GM12878 (cell line): ENCODE measurements at regions not wholly inside any gene's neighbourhood (a gene's known extent, or its start where the extent isn't known, plus 50 kb on each side); places are given as distances from the start of the nearest gene placed in this dataset.

Experiments
- ATAC-seq: fragments of 200-7000 bp; cut with Tn5 transposase; 3 replicates; pipeline ENCODE4 v1.9.1; 2020; ENCODE audit warnings: mild to moderate bottlenecking, moderate library complexity
- BruUV-seq: library from RNA; stranded (reverse); fragments of 400-500 nt; replicated peaks from 2 replicates; lab custom pipeline; 2021; lab: Mats Ljungman, UMichigan
- CTCF ChIA-PET: fragments of 300-600 bp; sonication (Branson Sonifier 250); formaldehyde crosslinking; extraction: SDS; loops from one replicate; lab custom pipeline; 2021; ENCODE audit warnings: inconsistent platforms; lab: Yijun Ruan, JAX
- POLR2A ChIA-PET: fragments of 350-600 bp; formaldehyde crosslinking; extraction: SDS; loops from one replicate; lab custom pipeline; 2021; ENCODE audit warnings: inconsistent platforms; lab: Charles Lee
- RAD21 ChIA-PET: fragments of 300-600 bp; sonication (Branson Sonifier 250); formaldehyde crosslinking; loops from one replicate; lab custom pipeline; 2023; ENCODE audit warnings: antibody characterized with exemption; ENCODE audit not compliant: unreplicated experiment; lab: Charles Lee
- SMC1A ChIA-PET: fragments of 300-600 bp; sonication (Branson Sonifier 250); formaldehyde crosslinking; loops from one replicate; lab custom pipeline; 2023; ENCODE audit not compliant: unreplicated experiment, uncharacterized antibody; lab: Charles Lee
- DNase-seq: peaks from one replicate; pipeline ENCODE4 v3.0.0-alpha.2; 2011; ENCODE audit warnings: low read depth, low spot score
- FAIRE-seq: peaks from 3 replicates; lab custom pipeline; 2011; peaks lifted over from hg19 to GRCh38; lab: Jason Lieb, UNC
- H2AFZ ChIP-seq: 2 replicates; pipeline ENCODE4 v1.6.0; 2011; ENCODE audit warnings: low read depth, low read length, control low read depth; ENCODE audit not compliant: control insufficient read depth
- H3K27ac ChIP-seq: 2 replicates; pipeline ENCODE4 v1.5.1; 2011; ENCODE audit warnings: control low read depth; ENCODE audit not compliant: control insufficient read depth, insufficient read depth
- H3K27me3 ChIP-seq, 2 experiments: replicated peaks in 1 of 2; 2 replicates each; pipeline versions ENCODE4 v1.6.0 to v1.6.1; 2011; ENCODE audit warnings: low read length in 1 of 2; ENCODE audit not compliant: control insufficient read depth in 2 of 2, insufficient read depth in 2 of 2
- H3K36me3 ChIP-seq, 2 experiments: 2 replicates each; pipeline ENCODE4 v1.5.1; 2011; ENCODE audit warnings: low read length in 1 of 2; ENCODE audit not compliant: control insufficient read depth in 2 of 2, insufficient read depth in 2 of 2
- H3K4me1 ChIP-seq: 2 replicates; pipeline ENCODE4 v1.6.1; 2011; ENCODE audit warnings: mild to moderate bottlenecking, low read length, moderate library complexity, mixed read lengths; ENCODE audit not compliant: control insufficient read depth, insufficient read depth
- H3K4me2 ChIP-seq: 2 replicates; pipeline ENCODE4 v1.6.0; 2011; ENCODE audit warnings: control low read depth; ENCODE audit not compliant: control insufficient read depth, insufficient read depth
- H3K4me3 ChIP-seq: fragments of 200-600 bp; sonication (generic); 2 replicates; pipeline ENCODE4 v1.5.1; 2016
- H3K79me2 ChIP-seq: 2 replicates; pipeline ENCODE4 v1.6.0; 2011; ENCODE audit warnings: low read length; ENCODE audit not compliant: control insufficient read depth, insufficient read depth
- H3K9ac ChIP-seq: 2 replicates; pipeline ENCODE4 v1.8.0; 2011; ENCODE audit warnings: low read length, control low read depth, mixed read lengths; ENCODE audit not compliant: control insufficient read depth, insufficient read depth
- H3K9me3 ChIP-seq: replicated peaks from 3 replicates; pipeline ENCODE4 v1.5.1; 2011; ENCODE audit warnings: mild to moderate bottlenecking, low read length; ENCODE audit not compliant: control insufficient read depth, insufficient read depth
- H4K20me1 ChIP-seq: 2 replicates; pipeline ENCODE4 v1.6.0; 2011; ENCODE audit not compliant: control insufficient read depth, insufficient read depth
- ATF7 ChIP-seq: fragments of 450-650 bp; IDR thresholded peaks from 2 replicates; pipeline ENCODE4 v1.6.1; 2016; ENCODE audit warnings: low read depth, mild to moderate bottlenecking
- BRCA1 ChIP-seq: IDR thresholded peaks from 2 replicates; pipeline ENCODE4 v1.6.1; 2011; ENCODE audit warnings: low read depth, low read length, improper control_type of control experiment
- CBX3 ChIP-seq: fragments of 200-600 bp; sonication (generic); IDR thresholded peaks from 2 replicates; pipeline ENCODE4 v1.6.1; 2016; ENCODE audit warnings: low read depth, borderline replicate concordance
- CREM ChIP-seq: IDR thresholded peaks from 2 replicates; pipeline ENCODE4 v1.6.1; 2014; ENCODE audit warnings: antibody characterized with exemption, low read depth
- DPF2 ChIP-seq: fragments of 450-650 bp; IDR thresholded peaks from 2 replicates; pipeline ENCODE4 v1.6.1; 2017; ENCODE audit warnings: mild to moderate bottlenecking
- HDAC6 ChIP-seq: fragments of 200-600 bp; sonication (generic); IDR thresholded peaks from one replicate; pipeline ENCODE4 v1.8.0; 2017; ENCODE audit warnings: antibody characterized with exemption; ENCODE audit not compliant: unreplicated experiment
- LARP7 ChIP-seq: fragments of 450-650 bp; IDR thresholded peaks from 2 replicates; pipeline ENCODE4 v1.6.1; 2017; ENCODE audit warnings: mild to moderate bottlenecking
- MTA3 ChIP-seq: IDR thresholded peaks from 2 replicates; pipeline ENCODE4 v1.6.1; 2012; ENCODE audit warnings: low read length, inconsistent platforms, borderline replicate concordance
- RCOR1 ChIP-seq: conservative IDR thresholded peaks from 2 replicates; pipeline ENCODE4 v1.6.1; 2012; ENCODE audit warnings: low read depth, low read length, improper control_type of control experiment
- TAF1 ChIP-seq: IDR thresholded peaks from 2 replicates; pipeline ENCODE4 v1.6.1; 2011; ENCODE audit warnings: mild to moderate bottlenecking, low read depth, low read length, borderline replicate concordance
- WGBS: methylation state at CpG from one replicate; pipeline ENCODE4 v1.1.6; 2016; ENCODE audit warnings: low lambda C conversion rate; ENCODE audit not compliant: insufficient replicate concordance, insufficient coverage; ENCODE audit errors: missing lambda C conversion rate; 5-methylcytosine and 5-hydroxymethylcytosine counted together
- in situ Hi-C: fragments of 300-500 bp; cut with MboI; formaldehyde crosslinking; loops from 9 replicates; pipeline ENCODE4 v1.14.3; 2018; ENCODE audit warnings: mixed read lengths
- intact Hi-C: fragments of 100-400 bp; cut with micrococcal nuclease; formaldehyde crosslinking; loops from one replicate; pipeline ENCODE4 v1.14.2; 2022; ENCODE audit not compliant: unreplicated experiment
- TF ChIP-seq, protein P1 (sequence below): fragments of 450-650 bp; IDR thresholded peaks from 2 replicates; pipeline ENCODE4 v1.6.1; 2018; ENCODE audit warnings: borderline replicate concordance, mild to moderate bottlenecking; ENCODE audit not compliant: partially characterized antibody
- TF ChIP-seq, protein P2 (sequence below): IDR thresholded peaks from 2 replicates; pipeline ENCODE4 v1.6.1; 2012; ENCODE audit warnings: low read depth, low read length, improper control_type of control experiment
- TF ChIP-seq, protein P3 (sequence below): IDR thresholded peaks from 2 replicates; pipeline ENCODE4 v1.6.1; 2012; ENCODE audit warnings: low read length, inconsistent platforms
- TF ChIP-seq, protein P4 (sequence below): fragments of 450-650 bp; formaldehyde crosslinking; IDR thresholded peaks from 2 replicates; pipeline ENCODE4 v1.4.0; 2020; ENCODE audit warnings: mild to moderate bottlenecking, moderate library complexity

DNA sequence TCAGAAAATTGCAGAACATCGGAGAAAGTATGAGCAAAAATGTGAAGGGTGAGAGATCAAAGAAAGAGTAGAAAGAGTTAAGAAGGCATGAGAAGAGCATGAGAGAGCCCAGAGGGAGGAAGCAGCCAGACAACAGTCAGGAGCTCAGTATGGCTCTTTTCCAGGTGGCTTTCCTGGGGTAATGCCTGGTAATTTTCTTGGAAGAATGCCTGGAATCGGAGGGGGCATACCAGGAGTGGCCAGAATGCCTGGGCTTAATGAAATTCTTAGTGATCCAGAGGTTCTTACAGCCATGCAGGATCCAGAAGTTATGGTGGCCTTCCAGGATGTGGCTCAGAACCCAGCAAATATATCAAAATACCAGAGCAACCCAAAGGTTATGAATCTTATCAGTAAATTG lies 271.8 kb upstream of the TFPI start (continued):
- TF ChIP-seq, protein P1, sequence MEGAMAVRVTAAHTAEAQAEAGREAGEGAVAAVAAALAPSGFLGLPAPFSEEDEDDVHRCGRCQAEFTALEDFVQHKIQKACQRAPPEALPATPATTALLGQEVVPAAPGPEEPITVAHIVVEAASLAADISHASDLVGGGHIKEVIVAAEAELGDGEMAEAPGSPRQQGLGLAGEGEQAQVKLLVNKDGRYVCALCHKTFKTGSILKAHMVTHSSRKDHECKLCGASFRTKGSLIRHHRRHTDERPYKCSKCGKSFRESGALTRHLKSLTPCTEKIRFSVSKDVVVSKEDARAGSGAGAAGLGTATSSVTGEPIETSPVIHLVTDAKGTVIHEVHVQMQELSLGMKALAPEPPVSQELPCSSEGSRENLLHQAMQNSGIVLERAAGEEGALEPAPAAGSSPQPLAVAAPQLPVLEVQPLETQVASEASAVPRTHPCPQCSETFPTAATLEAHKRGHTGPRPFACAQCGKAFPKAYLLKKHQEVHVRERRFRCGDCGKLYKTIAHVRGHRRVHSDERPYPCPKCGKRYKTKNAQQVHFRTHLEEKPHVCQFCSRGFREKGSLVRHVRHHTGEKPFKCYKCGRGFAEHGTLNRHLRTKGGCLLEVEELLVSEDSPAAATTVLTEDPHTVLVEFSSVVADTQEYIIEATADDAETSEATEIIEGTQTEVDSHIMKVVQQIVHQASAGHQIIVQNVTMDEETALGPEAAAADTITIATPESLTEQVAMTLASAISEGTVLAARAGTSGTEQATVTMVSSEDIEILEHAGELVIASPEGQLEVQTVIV = no peak
- TF ChIP-seq RCOR1 (no peak), LARP7 (no peak), MTA3 (no peak), TAF1 (no peak), ATF7 (no peak)

DNA sequence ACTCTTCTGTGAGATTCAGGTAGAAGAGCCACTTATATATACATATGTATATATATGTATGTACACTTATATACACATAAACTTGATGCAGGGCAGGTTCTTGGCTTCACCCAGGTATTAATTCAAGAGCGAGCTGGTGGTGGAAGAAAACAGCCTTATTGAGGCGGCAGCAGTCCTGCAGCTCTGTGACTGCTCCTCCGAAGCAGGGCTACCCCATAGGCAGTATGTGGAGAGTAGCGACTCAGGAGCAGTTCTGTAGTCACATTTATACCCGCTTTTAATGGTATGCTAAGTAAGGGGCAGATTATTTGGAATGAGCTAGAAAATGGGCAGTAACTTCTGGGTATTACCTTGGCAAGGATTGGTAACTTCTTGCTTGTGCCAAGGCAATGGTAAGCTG lies 280.6 kb upstream of the TFPI start:
- no TSS peak for BruUV-seq
- Histone ChIP-seq H3K79me2 (no peaks in the 10 kb centered on the region), H3K4me1 (no peaks in the 10 kb centered on the region), H3K36me3 (no peaks in the 10 kb centered on the region), H2AFZ (no peak overlapping the region), H3K9me3 (no peaks in the 10 kb centered on the region), H4K20me1 (no peaks in the 10 kb centered on the region), H3K27me3 (no peaks in the 10 kb centered on the region), H3K27ac (no peak overlapping the region), H3K4me3 (no peak overlapping the region), H3K4me2 (no peak overlapping the region), H3K9ac (no peak overlapping the region)
- DNase-seq (no peak), FAIRE-seq (no peak), ATAC-seq (no peak)
- in situ Hi-C loops = loop anchor here (25.0 kb wide), 1 partner anchor 972 kb away; no protein-coding TSS in a partner anchor
- RAD21 ChIA-PET = no interaction called here
- WGBS = 32% methylated on average over 5 of the region's 5 CpGs
- POLR2A ChIA-PET = no interaction called here
- intact Hi-C loops = no loop called here
- CTCF ChIA-PET = interaction anchor here (0.6 to 1.0 kb wide), 3 partner anchors 215 to 335 kb away, joined by 3 to 4 read pairs (median 3); no protein-coding TSS in a partner anchor
- SMC1A ChIA-PET = interaction anchor here (0.9 kb wide), 1 partner anchor 254 kb away, joined by 3 read pairs; no protein-coding TSS in a partner anchor
- TF ChIP-seq HDAC6 (no peak), CREM (no peak), DPF2 (no peak), CBX3 (no peak), BRCA1 (no peak)
- TF ChIP-seq, protein P2, sequence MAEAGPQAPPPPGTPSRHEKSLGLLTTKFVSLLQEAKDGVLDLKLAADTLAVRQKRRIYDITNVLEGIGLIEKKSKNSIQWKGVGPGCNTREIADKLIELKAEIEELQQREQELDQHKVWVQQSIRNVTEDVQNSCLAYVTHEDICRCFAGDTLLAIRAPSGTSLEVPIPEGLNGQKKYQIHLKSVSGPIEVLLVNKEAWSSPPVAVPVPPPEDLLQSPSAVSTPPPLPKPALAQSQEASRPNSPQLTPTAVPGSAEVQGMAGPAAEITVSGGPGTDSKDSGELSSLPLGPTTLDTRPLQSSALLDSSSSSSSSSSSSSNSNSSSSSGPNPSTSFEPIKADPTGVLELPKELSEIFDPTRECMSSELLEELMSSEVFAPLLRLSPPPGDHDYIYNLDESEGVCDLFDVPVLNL = no peak
- TF ChIP-seq, protein P3, sequence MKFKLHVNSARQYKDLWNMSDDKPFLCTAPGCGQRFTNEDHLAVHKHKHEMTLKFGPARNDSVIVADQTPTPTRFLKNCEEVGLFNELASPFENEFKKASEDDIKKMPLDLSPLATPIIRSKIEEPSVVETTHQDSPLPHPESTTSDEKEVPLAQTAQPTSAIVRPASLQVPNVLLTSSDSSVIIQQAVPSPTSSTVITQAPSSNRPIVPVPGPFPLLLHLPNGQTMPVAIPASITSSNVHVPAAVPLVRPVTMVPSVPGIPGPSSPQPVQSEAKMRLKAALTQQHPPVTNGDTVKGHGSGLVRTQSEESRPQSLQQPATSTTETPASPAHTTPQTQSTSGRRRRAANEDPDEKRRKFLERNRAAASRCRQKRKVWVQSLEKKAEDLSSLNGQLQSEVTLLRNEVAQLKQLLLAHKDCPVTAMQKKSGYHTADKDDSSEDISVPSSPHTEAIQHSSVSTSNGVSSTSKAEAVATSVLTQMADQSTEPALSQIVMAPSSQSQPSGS = no peak
- TF ChIP-seq, protein P4, sequence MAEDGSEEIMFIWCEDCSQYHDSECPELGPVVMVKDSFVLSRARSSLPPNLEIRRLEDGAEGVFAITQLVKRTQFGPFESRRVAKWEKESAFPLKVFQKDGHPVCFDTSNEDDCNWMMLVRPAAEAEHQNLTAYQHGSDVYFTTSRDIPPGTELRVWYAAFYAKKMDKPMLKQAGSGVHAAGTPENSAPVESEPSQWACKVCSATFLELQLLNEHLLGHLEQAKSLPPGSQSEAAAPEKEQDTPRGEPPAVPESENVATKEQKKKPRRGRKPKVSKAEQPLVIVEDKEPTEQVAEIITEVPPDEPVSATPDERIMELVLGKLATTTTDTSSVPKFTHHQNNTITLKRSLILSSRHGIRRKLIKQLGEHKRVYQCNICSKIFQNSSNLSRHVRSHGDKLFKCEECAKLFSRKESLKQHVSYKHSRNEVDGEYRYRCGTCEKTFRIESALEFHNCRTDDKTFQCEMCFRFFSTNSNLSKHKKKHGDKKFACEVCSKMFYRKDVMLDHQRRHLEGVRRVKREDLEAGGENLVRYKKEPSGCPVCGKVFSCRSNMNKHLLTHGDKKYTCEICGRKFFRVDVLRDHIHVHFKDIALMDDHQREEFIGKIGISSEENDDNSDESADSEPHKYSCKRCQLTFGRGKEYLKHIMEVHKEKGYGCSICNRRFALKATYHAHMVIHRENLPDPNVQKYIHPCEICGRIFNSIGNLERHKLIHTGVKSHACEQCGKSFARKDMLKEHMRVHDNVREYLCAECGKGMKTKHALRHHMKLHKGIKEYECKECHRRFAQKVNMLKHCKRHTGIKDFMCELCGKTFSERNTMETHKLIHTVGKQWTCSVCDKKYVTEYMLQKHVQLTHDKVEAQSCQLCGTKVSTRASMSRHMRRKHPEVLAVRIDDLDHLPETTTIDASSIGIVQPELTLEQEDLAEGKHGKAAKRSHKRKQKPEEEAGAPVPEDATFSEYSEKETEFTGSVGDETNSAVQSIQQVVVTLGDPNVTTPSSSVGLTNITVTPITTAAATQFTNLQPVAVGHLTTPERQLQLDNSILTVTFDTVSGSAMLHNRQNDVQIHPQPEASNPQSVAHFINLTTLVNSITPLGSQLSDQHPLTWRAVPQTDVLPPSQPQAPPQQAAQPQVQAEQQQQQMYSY (CRISPR knock-in tag) = no peak
